ENCODE measurements at regions not wholly inside any gene's neighbourhood (a gene's known extent, or its start where the extent isn't known, plus 50 kb on each side); places are given as distances from the start of the nearest gene placed in this dataset.

DNA sequence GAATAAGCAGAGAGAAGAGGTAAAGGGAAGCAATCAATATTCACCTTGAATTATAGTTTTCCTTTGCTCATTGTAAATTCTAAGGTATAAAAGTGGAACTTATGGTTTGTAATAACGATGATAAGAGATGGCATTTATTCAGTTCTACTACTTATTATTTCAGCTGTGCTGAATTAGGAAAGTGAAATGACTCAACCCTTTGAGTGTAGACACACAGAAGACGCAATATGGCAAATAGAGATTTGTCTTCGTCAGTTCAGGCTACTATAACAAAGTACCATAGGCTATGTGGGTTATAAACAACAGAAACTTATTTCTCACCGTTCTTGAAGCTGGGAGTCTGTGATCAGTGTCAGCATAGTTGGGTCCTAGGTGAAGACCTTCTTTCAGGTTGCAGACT is 713.0 kb upstream of the PCDH9 start:
- TF ChIP-seq, protein P1, sequence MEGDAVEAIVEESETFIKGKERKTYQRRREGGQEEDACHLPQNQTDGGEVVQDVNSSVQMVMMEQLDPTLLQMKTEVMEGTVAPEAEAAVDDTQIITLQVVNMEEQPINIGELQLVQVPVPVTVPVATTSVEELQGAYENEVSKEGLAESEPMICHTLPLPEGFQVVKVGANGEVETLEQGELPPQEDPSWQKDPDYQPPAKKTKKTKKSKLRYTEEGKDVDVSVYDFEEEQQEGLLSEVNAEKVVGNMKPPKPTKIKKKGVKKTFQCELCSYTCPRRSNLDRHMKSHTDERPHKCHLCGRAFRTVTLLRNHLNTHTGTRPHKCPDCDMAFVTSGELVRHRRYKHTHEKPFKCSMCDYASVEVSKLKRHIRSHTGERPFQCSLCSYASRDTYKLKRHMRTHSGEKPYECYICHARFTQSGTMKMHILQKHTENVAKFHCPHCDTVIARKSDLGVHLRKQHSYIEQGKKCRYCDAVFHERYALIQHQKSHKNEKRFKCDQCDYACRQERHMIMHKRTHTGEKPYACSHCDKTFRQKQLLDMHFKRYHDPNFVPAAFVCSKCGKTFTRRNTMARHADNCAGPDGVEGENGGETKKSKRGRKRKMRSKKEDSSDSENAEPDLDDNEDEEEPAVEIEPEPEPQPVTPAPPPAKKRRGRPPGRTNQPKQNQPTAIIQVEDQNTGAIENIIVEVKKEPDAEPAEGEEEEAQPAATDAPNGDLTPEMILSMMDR (IDR thresholded peaks at IDR 0.05 in 8 of 11, conservative IDR thresholded peaks at IDR 0.05 in 3 of 11): no peak
- no peak for TF ChIP-seq POLR2AphosphoS5 (IDR thresholded peaks at IDR 0.05)
- TF ChIP-seq POLR2A (IDR thresholded peaks at IDR 0.05): no peak

All from spleen (tissue), 7 donors.